Thymus (tissue), 11 donors: ENCODE measurements at regions not wholly inside any gene's neighbourhood (a gene's known extent, or its start where the extent isn't known, plus 50 kb on each side); places are given as distances from the start of the nearest gene placed in this dataset.

ENCODE experiments used
- DNase-seq, 9 donors: peaks; one replicate each; pipeline ENCODE4 v3.0.0-alpha.2; 2013; ENCODE audit warnings: low spot score in 9 of 9, low read depth in 6 of 9, missing footprints in 1 of 9
- H3K27ac ChIP-seq, 2 donors: one replicate each; pipeline ENCODE4 v1.5.1; 2013; ENCODE audit warnings: control low read depth in 1 of 2, low read depth in 1 of 2, low read length in 1 of 2, mild to moderate bottlenecking in 1 of 2, moderate library complexity in 1 of 2
- H3K27me3 ChIP-seq, 2 donors: one replicate each; pipeline ENCODE4 v1.5.1; 2013; ENCODE audit warnings: low read length in 1 of 2; ENCODE audit not compliant: control insufficient read depth in 2 of 2, insufficient read depth in 1 of 2
- H3K36me3 ChIP-seq, 2 donors: one replicate each; pipeline ENCODE4 v1.5.1; 2013; ENCODE audit warnings: low read length in 1 of 2, mild to moderate bottlenecking in 1 of 2, moderate library complexity in 1 of 2; ENCODE audit not compliant: control insufficient read depth in 2 of 2, insufficient read depth in 2 of 2
- H3K4me1 ChIP-seq, 2 donors: one replicate each; pipeline ENCODE4 v1.5.1; 2013; ENCODE audit warnings: low read length in 2 of 2; ENCODE audit not compliant: control insufficient read depth in 2 of 2, insufficient read depth in 2 of 2
- H3K4me3 ChIP-seq, 2 donors: one replicate each; pipeline ENCODE4 v1.5.1; 2013; ENCODE audit warnings: low read length in 2 of 2, control low read depth in 1 of 2, mild to moderate bottlenecking in 1 of 2
- H3K9me3 ChIP-seq, 2 donors: one replicate each; pipeline ENCODE4 v1.5.1; 2013; ENCODE audit warnings: low read length in 1 of 2, mild to moderate bottlenecking in 1 of 2; ENCODE audit not compliant: control insufficient read depth in 2 of 2, insufficient read depth in 1 of 2
- WGBS: extraction: QIAGEN DNeasy Blood & Tissue Kit; methylation state at CpG from one replicate; pipeline ENCODE4 v1.1.7; 2013; 5-methylcytosine and 5-hydroxymethylcytosine counted together
- donor health status: healthy.

DNA sequence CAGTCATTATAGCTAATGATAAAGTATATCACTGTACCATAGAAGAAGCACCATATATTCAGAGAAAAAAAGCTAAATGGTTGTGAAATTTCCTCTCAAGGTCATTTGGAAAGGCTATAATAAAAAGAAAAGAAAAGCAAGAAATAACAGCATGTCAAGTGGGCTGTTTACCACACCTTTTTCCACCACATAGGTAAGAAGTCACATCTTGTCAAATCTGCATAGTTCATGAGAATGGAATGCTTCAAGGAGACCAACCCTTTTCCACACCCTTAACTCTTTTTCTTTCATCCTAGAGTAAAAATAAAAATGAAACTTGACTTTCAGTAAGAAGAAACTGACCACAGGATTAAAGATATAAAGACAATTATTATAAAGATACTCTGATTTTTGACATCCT lies 91.2 kb downstream of the ATP6V1G3 start:
- no peak overlapping the region for H3K4me3 ChIP-seq
- no peak overlapping the region for H3K27ac ChIP-seq
- H3K4me1 ChIP-seq = no peaks in the 10 kb centered on the region
- DNase-seq = no peak
- H3K27me3 ChIP-seq = no peaks in the 10 kb centered on the region
- no peaks in the 10 kb centered on the region for H3K36me3 ChIP-seq
- H3K9me3 ChIP-seq = no peaks in the 10 kb centered on the region

DNA sequence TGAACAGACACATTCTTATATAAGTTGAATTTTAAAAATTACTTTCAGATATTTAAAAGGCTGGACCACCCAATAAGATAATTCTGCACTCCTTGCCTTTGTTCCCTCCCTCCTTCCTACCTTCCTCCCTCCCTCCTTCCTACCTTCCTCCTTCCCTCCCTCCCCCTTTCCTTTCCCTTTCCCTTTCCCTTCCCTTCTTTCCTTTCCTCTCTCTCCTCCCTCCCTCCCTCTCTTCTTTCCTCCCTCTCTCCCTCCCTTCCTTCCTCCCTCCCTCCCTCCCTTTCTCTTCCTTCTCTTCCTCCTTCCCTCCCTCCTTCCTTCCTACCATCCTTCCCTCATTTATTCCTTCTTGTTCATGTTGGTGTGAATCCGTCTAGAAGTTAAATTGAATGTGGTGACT lies 93.0 kb downstream of the ATP6V1G3 start:
- WGBS = 100% methylated on average over 1 of the region's 1 CpG
- Histone ChIP-seq H3K36me3 (no peaks in the 10 kb centered on the region), H3K27me3 (no peaks in the 10 kb centered on the region), H3K4me1 (no peaks in the 10 kb centered on the region), H3K4me3 (no peak overlapping the region), H3K27ac (no peak overlapping the region), H3K9me3 (no peaks in the 10 kb centered on the region)
- DNase-seq = no peak

DNA sequence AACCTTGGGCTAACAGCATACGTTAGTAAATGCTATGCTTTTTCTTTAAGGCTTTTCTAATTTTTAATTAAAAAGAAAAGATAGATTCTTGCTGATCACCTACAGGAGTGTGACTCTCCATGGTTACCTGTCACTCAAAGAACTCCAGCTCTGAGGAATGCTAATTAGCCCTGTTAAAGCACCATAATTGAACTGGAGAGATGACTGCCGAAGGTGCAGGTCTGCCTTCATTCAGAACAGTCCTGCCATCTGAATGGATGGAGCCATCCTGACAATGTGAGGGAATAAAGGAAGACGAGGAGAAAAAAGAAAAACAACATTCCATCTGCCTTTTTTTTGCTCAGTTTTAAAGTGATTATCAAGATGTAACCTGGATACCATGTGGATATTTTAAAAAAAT lies 94.6 kb downstream of the ATP6V1G3 start:
- no peak for DNase-seq
- Histone ChIP-seq H3K4me3 (no peak overlapping the region), H3K27me3 (no peaks in the 10 kb centered on the region)

DNA sequence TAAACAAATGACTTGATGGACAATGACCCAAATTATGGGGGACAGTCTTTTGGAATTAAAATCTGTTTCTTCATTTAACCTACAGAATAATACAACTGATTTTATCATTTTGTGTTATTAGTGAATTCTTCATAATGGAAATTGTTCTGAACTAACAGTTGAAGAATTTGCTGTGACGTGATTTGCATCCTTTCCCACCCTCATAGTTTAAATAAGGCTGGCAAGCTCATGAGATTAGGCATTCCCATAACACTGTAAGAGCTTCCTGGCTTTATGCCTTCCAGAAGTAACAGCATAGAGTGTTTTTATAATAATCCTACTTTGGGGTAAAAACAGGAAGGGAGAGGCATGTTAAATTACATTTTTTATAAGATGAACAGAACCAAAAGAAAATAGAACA lies 95.7 kb downstream of the ATP6V1G3 start:
- no peaks in the 10 kb centered on the region for H3K27me3 ChIP-seq
- 98% methylated on average over 1 of the region's 1 CpG for WGBS
- H3K36me3 ChIP-seq = no peaks in the 10 kb centered on the region
- no peak overlapping the region for H3K27ac ChIP-seq
- no peaks in the 10 kb centered on the region for H3K9me3 ChIP-seq
- no peaks in the 10 kb centered on the region for H3K4me1 ChIP-seq
- DNase-seq = no peak
- no peak overlapping the region for H3K4me3 ChIP-seq

More for the DNA sequence above, 94.6 kb downstream of the ATP6V1G3 start:
- Histone ChIP-seq H3K4me1 (no peaks in the 10 kb centered on the region), H3K36me3 (no peaks in the 10 kb centered on the region), H3K9me3 (no peaks in the 10 kb centered on the region), H3K27ac (no peak overlapping the region)
- WGBS = 99% methylated on average over 3 of the region's 3 CpGs

DNA sequence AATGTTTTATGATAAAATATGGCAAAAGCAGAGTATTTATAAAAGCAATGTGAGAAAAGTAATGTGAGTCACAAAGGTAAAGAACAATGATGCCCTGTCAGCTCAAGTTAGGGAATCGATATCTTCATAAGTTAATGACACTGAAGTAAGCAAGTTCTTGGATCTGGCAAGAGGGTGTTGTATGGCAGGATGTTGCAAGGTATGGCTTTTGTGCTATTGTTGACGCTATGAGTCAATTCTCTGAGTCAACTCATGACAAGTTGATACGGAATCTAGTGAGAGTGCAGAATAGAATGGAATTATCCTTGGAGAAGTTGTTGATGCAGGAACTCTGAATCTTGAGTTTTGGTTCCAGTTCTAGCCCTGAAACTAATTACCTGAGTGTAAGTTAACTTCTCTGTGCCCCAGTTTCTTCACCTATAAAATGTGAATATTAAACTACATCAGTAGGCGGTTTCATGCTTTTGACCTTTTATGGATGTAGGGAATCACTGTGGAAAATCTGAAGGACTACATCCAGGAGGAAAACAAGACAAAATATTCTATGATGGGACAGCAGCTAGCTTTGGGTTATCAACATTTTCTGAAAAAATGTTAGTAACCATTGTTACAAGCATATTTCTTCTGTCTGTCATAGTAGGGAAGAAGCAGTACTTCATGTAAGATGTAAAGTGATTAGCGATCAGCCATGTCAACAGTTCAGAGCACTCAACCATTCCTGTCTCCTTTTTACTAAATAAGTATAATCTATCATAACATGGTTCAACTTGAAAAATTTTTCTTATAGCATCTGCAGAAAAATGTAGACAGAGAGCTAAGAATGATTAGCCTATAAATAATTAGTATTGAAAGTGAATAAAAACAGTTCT lies 96.9 kb downstream of the ATP6V1G3 start:
- Histone ChIP-seq H3K27ac (no peak overlapping the region), H3K36me3 (no peaks in the 10 kb centered on the region), H3K9me3 (no peaks in the 10 kb centered on the region), H3K27me3 (no peaks in the 10 kb centered on the region), H3K4me1 (no peaks in the 10 kb centered on the region), H3K4me3 (no peak overlapping the region)
- no peak for DNase-seq
- 96% methylated on average over 5 of the region's 5 CpGs for whole genome bisulfite sequencing

DNA sequence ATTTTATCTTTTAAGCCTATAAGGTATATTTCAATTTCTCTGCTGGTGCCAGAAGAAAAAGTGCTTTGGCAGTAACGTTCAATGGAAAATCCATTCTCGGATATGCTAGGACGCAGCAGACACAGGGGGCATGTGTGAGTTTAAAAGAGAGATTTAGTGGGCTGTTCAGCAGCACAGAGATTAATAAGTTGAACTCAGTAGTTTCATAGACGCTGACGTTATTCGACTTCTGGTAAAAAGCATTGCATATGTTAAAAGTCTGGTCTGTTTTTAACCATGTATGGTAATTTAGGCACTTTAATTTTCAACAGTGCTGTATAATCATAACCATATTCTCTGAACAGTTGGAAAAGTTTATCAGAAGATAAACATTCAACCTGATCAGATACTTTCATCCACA lies 99.6 kb downstream of the ATP6V1G3 start:
- H3K36me3 ChIP-seq = no peaks in the 10 kb centered on the region
- WGBS = 97% methylated on average over 6 of the region's 6 CpGs
- H3K4me3 ChIP-seq = no peak overlapping the region
- H3K27ac ChIP-seq = no peak overlapping the region
- H3K9me3 ChIP-seq = no peaks in the 10 kb centered on the region
- no peak for DNase-seq
- no peaks in the 10 kb centered on the region for H3K27me3 ChIP-seq
- no peaks in the 10 kb centered on the region for H3K4me1 ChIP-seq

DNA sequence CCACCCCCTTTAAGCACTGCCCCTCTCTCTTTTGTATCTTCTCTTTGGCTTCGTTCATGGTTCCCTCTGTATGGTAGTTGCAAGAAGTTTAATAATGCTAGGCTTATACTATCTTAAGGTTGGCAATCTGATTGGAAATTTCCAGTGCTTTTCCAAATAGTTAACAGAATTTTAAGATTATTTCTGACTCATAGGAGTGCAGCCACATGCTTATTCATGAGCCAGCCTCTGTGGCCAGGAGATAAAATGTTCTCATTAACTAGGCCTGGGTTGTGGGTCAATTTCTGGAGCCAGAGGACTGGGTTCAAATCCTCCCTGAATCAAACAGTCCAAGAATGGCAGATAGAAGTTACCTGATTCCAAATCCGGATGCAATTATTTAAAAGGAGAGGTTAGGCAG lies 103.1 kb downstream of the ATP6V1G3 start:
- Histone ChIP-seq H3K27ac (no peak overlapping the region), H3K36me3 (no peaks in the 10 kb centered on the region), H3K4me1 (no peaks in the 10 kb centered on the region), H3K9me3 (no peaks in the 10 kb centered on the region), H3K27me3 (no peaks in the 10 kb centered on the region), H3K4me3 (no peak overlapping the region)
- DNase-seq = no peak
- 92% methylated on average over 2 of the region's 2 CpGs for WGBS

DNA sequence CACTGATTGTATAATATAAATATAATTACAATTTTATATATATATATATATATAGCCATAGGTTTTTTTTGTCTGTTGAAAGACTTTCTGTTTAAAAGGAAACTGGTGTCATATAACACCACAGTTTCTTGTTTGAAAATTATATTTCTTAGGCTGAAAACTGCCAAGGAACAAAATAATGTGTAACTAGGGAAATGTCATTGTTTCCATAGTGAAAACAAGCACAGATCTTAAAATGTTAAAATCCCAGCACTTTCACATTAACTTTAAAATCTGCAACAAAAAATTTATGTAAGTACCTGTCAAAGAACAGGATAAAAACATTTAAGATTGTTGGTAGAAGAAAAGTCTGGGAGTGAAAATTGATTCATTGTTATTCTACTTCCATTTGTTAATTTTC lies 104.2 kb downstream of the ATP6V1G3 start:
- Histone ChIP-seq H3K4me1 (no peaks in the 10 kb centered on the region), H3K36me3 (no peaks in the 10 kb centered on the region), H3K27ac (no peak overlapping the region), H3K4me3 (no peak overlapping the region), H3K27me3 (no peaks in the 10 kb centered on the region), H3K9me3 (no peaks in the 10 kb centered on the region)
- DNase-seq = no peak

DNA sequence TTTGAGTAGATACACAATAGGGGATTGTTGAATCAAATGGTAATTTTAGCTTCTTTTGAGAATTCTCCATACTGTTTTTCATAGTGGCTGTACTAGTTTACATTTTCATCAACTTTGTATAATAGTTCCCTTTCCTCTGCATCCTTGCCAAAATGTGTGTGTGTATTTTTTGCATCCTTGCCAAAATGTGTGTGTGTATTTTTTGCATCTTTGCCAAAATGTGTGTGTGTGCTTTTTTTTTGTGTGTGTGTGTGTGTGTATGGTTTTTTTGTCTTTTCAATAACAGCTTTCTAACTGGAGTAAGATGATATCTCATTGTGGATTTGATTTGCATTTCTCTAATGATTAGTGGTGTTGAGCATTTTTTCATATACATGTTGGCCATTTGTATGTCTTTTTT lies 105.4 kb downstream of the ATP6V1G3 start:
- Histone ChIP-seq H3K9me3 (no peaks in the 10 kb centered on the region), H3K4me1 (no peaks in the 10 kb centered on the region), H3K4me3 (no peak overlapping the region), H3K27me3 (no peaks in the 10 kb centered on the region), H3K36me3 (no peaks in the 10 kb centered on the region), H3K27ac (no peak overlapping the region)
- no peak for DNase-seq
